GM10266 (cell line): ENCODE measurements at regions not wholly inside any gene's neighbourhood (a gene's known extent, or its start where the extent isn't known, plus 50 kb on each side); places are given as distances from the start of the nearest gene placed in this dataset.
A peak's percentile ranks its signal among the peaks of the same experiment; 100 is the strongest.

Experiments
- DNase-seq: peaks from one replicate; pipeline ENCODE4 v3.0.0; 2012; ENCODE audit errors: extremely low spot score
- TF ChIP-seq, protein P1 (sequence below): IDR thresholded peaks from 2 replicates; pipeline ENCODE4 v1.5.1; 2012; ENCODE audit warnings: mild to moderate bottlenecking, low read depth; ENCODE audit not compliant: control insufficient read depth, insufficient read depth; ENCODE audit errors: missing control alignments

DNA sequence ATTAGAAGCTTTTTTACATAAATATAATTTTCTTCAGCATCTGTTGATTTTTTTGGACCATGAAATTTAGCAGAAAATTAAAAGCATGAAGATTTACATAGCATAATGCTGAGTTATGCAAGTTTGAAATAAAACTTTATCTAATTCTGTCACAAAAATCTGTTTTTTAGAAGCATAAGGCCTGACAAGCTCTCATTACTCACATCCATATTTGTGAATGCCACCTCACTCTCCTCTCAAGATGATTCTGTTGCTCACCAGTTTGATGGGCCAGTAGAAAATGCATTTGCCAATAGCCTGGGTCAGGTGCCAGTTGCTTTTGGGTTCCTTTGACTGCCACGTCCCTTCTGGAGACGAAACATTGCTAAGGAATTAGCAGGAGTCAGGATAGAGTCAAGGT lies 181.5 kb upstream of the ATP2B1 start:
- TF ChIP-seq, protein P1, sequence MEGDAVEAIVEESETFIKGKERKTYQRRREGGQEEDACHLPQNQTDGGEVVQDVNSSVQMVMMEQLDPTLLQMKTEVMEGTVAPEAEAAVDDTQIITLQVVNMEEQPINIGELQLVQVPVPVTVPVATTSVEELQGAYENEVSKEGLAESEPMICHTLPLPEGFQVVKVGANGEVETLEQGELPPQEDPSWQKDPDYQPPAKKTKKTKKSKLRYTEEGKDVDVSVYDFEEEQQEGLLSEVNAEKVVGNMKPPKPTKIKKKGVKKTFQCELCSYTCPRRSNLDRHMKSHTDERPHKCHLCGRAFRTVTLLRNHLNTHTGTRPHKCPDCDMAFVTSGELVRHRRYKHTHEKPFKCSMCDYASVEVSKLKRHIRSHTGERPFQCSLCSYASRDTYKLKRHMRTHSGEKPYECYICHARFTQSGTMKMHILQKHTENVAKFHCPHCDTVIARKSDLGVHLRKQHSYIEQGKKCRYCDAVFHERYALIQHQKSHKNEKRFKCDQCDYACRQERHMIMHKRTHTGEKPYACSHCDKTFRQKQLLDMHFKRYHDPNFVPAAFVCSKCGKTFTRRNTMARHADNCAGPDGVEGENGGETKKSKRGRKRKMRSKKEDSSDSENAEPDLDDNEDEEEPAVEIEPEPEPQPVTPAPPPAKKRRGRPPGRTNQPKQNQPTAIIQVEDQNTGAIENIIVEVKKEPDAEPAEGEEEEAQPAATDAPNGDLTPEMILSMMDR = no peak
- DNase-seq = no peak

DNA sequence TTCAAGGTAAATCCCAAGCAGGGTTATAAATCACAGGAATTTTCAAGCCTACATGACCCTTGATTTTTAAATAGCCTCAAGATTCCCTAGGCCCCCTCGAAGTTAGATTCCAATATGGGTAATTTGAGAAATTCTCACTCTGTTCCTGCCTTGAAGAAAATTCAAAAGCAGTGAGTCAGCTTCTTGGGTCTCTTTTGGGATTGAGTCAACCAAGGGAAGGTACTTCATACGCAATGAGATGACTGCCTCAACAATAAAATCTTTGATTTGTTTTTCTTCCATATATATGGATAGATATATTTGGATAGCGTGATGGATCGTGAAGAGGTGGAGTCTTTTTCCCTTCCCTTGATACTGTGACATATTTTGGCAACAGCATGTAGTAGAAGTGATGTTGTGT lies 180.4 kb upstream of the ATP2B1 start:
- DNase-seq = no peak
- TF ChIP-seq, protein P1 = no peak

DNA sequence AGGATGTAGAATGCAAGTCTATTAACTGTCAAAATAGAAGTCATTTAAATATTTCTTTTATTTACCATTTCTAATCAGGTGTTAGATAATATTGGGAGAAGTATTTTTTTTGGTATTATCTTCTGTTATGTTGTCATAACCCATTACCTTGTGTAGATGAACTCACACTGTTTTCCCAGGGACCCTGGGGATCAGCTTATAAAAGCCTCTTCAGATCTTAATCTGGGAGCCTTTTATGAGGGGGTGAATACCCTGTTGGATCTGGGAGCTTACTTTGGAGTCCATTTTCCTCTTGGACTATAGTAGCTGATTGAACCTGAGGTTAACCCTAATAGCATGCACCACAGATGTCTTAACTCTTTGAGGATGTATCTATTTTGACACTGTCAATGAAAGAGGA lies 176.3 kb upstream of the ATP2B1 start:
- TF ChIP-seq, protein P1 = no peak
- no peak for DNase-seq

DNA sequence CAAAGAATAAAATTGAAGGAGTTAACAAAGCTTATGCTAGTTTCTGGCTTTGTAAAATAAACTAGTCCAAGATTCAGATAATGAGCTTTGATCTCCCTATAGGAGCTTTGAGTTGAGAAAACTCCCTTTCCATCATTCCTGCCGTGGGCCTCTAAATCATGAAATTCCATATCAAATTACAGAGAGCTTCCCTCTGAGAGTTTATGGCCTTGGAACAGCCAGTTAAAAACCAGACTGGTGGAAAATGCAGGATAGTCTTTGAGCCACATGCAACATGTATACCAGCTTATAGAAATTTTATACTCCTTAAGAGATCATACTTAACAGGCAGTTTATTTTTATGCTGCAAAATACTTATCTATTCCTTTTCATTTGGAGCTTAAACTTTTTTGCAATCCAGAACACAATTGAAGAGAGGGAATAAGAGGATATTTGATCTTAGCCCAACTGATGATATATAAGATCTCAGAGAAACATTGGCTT lies 175.8 kb upstream of the ATP2B1 start:
- no peak for DNase-seq
- TF ChIP-seq, protein P1 = no peak

DNA sequence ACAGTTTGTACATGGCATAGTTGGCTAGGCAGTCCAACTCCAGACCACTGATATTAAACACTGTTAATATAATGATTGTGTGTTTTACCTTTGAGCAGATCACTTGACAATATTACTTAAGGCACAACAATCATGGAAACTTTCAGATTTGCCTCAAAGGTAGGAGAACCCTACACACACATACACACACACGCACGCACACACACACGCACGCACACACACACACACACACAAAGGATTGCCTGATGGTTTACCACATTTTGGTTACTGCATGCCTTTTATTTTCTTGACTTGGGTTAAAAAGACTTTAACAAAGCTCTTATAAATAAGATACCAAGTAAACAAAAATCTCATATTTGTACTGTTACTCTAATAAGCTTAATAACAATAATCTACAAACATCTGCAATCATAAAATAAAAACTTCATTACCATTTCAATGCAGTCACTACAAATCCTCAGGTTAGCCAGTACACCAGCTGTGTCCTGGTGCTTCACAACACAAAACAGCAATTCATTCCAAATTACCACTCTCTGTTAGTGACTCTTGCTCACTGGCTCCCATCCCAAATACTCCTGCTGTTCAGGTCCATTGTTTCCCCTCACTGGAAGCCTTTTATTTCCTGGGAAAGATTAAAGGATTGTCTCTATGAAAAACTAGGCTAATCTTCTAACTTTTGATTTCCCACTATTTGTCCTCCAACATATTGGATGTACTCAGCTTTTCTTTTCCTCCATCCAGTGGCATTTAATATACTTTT lies 175.2 kb upstream of the ATP2B1 start:
- no peak for DNase-seq

DNA sequence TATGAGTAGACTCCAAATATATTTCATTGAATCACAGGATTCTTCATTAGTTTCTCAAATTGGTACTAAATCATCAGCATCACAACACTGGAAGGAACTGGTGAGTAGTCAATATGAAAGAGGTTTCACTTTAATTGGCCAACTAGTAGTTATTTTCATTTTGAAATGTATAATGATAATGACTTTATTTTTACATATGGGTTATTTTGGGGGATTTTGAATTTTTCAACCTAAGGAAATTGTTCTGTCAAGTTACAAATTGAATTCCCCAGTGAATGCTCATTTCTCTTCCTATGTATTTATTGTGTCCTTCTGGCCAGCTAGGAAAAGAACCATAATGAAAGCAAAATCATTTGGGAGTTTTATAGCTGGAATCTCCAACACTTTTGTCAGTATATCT lies 174.2 kb upstream of the ATP2B1 start:
- no peak for DNase-seq
- TF ChIP-seq, protein P1 = no peak

More for the DNA sequence above, 175.2 kb upstream of the ATP2B1 start:
- TF ChIP-seq, protein P1 = no peak

DNA sequence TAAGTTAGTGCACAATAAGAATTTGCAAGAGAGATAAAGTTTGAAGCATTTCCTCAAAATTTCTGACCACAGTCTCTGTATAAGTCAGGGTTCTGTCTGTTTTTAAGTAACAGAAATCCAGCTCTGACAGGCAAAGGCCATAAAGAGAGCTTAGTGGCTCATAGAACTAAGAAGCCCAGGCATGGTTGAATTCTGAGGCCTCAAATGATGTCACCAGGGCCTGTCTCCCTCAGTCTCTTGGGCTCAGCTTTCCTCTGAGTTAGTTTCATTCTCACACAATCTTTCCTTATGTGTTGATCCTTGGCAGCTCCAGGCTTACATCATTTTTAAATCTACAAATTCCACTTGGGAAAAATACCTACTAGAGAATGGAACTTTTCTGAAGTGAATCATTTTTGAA lies 173.4 kb upstream of the ATP2B1 start:
- DNase-seq = peak; percentile 45
- TF ChIP-seq, protein P1 = no peak
